ENCODE measurements at regions not wholly inside any gene's neighbourhood (a gene's known extent, or its start where the extent isn't known, plus 50 kb on each side); places are given as distances from the start of the nearest gene placed in this dataset.

- no peak overlapping the region for H3K4me2 ChIP-seq (ENCODE audit: low read length)
- H2BK12ac ChIP-seq (ENCODE audit: low read length) = no peak overlapping the region
- no peak overlapping the region for H4K91ac ChIP-seq (ENCODE audit: low read depth, low read length)
- H3K27me3 ChIP-seq (ENCODE audit: insufficient read depth, low read length) = no peaks in the 10 kb centered on the region
- H3K79me1 ChIP-seq (ENCODE audit: low read length) = no peaks in the 10 kb centered on the region
- H3K14ac ChIP-seq (ENCODE audit: low read length) = no peak overlapping the region
- no CpG with 5 or more reads among the region's 1 CpG for WGBS (ENCODE audit: extremely low coverage, insufficient coverage, insufficient read length)
- no peak overlapping the region for H3K23ac ChIP-seq (ENCODE audit: low read length)
- no peaks in the 10 kb centered on the region for H3K36me3 ChIP-seq (ENCODE audit: control insufficient read depth in 1 of 2, insufficient read depth in 2 of 2, low read length in 2 of 2)
- no peak overlapping the region for H2AK5ac ChIP-seq (ENCODE audit: low read length)
- no peak overlapping the region for H2BK5ac ChIP-seq (ENCODE audit: low read depth, low read length, poor library complexity)
- H3K4me3 ChIP-seq (ENCODE audit: low read depth, low read length) = no peak overlapping the region
- no peak overlapping the region for H3K4ac ChIP-seq (ENCODE audit: low read depth, low read length)
- no peak overlapping the region for H3K27ac ChIP-seq (ENCODE audit: low read depth, low read length)
- peaks cover 0 to 5% of the 10 kb centered on the region in 2 experiments for H3K4me1 ChIP-seq (ENCODE audit: control insufficient read depth in 1 of 2, insufficient read depth in 2 of 2, low read length in 2 of 2)
- H4K12ac ChIP-seq (ENCODE audit: low read depth, low read length) = no peak overlapping the region
- H3K18ac ChIP-seq (ENCODE audit: low read length) = no peak overlapping the region
- no peak overlapping the region for H2BK120ac ChIP-seq (ENCODE audit: insufficient read depth, low read length, poor library complexity)
- no peak overlapping the region for H3K9ac ChIP-seq (ENCODE audit: low read length)
- H4K8ac ChIP-seq (ENCODE audit: low read depth, low read length) = no peak overlapping the region
- H2AFZ ChIP-seq (ENCODE audit: insufficient read depth, low read length, poor library complexity) = no peak overlapping the region
- no peak for DNase-seq
- H3K9me3 ChIP-seq (ENCODE audit: insufficient read depth, low read depth, low read length) = peaks cover 3% of the 10 kb centered on the region
- no peaks in the 10 kb centered on the region for H3K79me2 ChIP-seq (ENCODE audit: control insufficient read depth, insufficient read depth, low read length, poor library complexity)
Measured at GRCh38 chr3:3392946-3393345, 213.5 kb upstream of the CRBN start.

GRCh38 chr3:3383461-3383860 is 204.0 kb upstream of the CRBN start:
- H3K4ac ChIP-seq (ENCODE audit: low read depth, low read length) = no peak overlapping the region
- no peak overlapping the region for H4K8ac ChIP-seq (ENCODE audit: low read depth, low read length)
- no peak overlapping the region for H3K4me3 ChIP-seq (ENCODE audit: low read depth, low read length)
- no peaks in the 10 kb centered on the region for H3K79me1 ChIP-seq (ENCODE audit: low read length)
- H3K27ac ChIP-seq (ENCODE audit: low read depth, low read length) = no peak overlapping the region
- no peak overlapping the region for H3K9ac ChIP-seq (ENCODE audit: low read length)
- H4K91ac ChIP-seq (ENCODE audit: low read depth, low read length) = no peak overlapping the region
- no peaks in the 10 kb centered on the region for H3K36me3 ChIP-seq (ENCODE audit: control insufficient read depth in 1 of 2, insufficient read depth in 2 of 2, low read length in 2 of 2)
- H3K27me3 ChIP-seq (ENCODE audit: insufficient read depth, low read length) = no peaks in the 10 kb centered on the region
- H2BK12ac ChIP-seq (ENCODE audit: low read length) = no peak overlapping the region
- no peak overlapping the region for H2BK120ac ChIP-seq (ENCODE audit: insufficient read depth, low read length, poor library complexity)
- no peak overlapping the region for H3K23ac ChIP-seq (ENCODE audit: low read length)
- H2BK5ac ChIP-seq (ENCODE audit: low read depth, low read length, poor library complexity) = no peak overlapping the region
- WGBS (ENCODE audit: extremely low coverage, insufficient coverage, insufficient read length) = no CpG with 5 or more reads among the region's 4 CpGs
- H3K18ac ChIP-seq (ENCODE audit: low read length) = no peak overlapping the region
- H3K4me1 ChIP-seq (ENCODE audit: control insufficient read depth in 1 of 2, insufficient read depth in 2 of 2, low read length in 2 of 2) = no peaks in the 10 kb centered on the region
- H2AFZ ChIP-seq (ENCODE audit: insufficient read depth, low read length, poor library complexity) = no peak overlapping the region
- no peak overlapping the region for H3K14ac ChIP-seq (ENCODE audit: low read length)
- no peak overlapping the region for H2AK5ac ChIP-seq (ENCODE audit: low read length)
- H3K9me3 ChIP-seq (ENCODE audit: insufficient read depth, low read depth, low read length) = no peaks in the 10 kb centered on the region
- H4K12ac ChIP-seq (ENCODE audit: low read depth, low read length) = no peak overlapping the region
- H3K4me2 ChIP-seq (ENCODE audit: low read length) = no peak overlapping the region
- H3K79me2 ChIP-seq (ENCODE audit: control insufficient read depth, insufficient read depth, low read length, poor library complexity) = no peaks in the 10 kb centered on the region
- DNase-seq = no peak

GRCh38 chr3:3372210-3372777 is 192.8 kb upstream of the CRBN start:
- WGBS (ENCODE audit: extremely low coverage, insufficient coverage, insufficient read length) = no CpG with 5 or more reads among the region's 5 CpGs
- Histone ChIP-seq H3K9me3 (ENCODE audit: insufficient read depth, low read depth, low read length) (no peaks in the 10 kb centered on the region), H4K91ac (ENCODE audit: low read depth, low read length) (no peak overlapping the region), H2BK120ac (ENCODE audit: insufficient read depth, low read length, poor library complexity) (no peak overlapping the region), H3K9ac (ENCODE audit: low read length) (no peak overlapping the region), H3K4me1 (ENCODE audit: control insufficient read depth in 1 of 2, insufficient read depth in 2 of 2, low read length in 2 of 2) (no peaks in the 10 kb centered on the region), H3K79me2 (ENCODE audit: control insufficient read depth, insufficient read depth, low read length, poor library complexity) (no peaks in the 10 kb centered on the region), H3K36me3 (ENCODE audit: control insufficient read depth in 1 of 2, insufficient read depth in 2 of 2, low read length in 2 of 2) (no peaks in the 10 kb centered on the region), H3K4ac (ENCODE audit: low read depth, low read length) (no peak overlapping the region), H3K4me3 (ENCODE audit: low read depth, low read length) (no peak overlapping the region), H3K23ac (ENCODE audit: low read length) (no peak overlapping the region), H2AK5ac (ENCODE audit: low read length) (no peak overlapping the region), H3K27ac (ENCODE audit: low read depth, low read length) (no peak overlapping the region), H3K79me1 (ENCODE audit: low read length) (no peaks in the 10 kb centered on the region), H4K8ac (ENCODE audit: low read depth, low read length) (no peak overlapping the region), H2AFZ (ENCODE audit: insufficient read depth, low read length, poor library complexity) (no peak overlapping the region), H3K18ac (ENCODE audit: low read length) (no peak overlapping the region), H3K14ac (ENCODE audit: low read length) (no peak overlapping the region), H3K4me2 (ENCODE audit: low read length) (no peak overlapping the region), H3K27me3 (ENCODE audit: insufficient read depth, low read length) (no peaks in the 10 kb centered on the region), H4K12ac (ENCODE audit: low read depth, low read length) (no peak overlapping the region), H2BK12ac (ENCODE audit: low read length) (no peak overlapping the region), H2BK5ac (ENCODE audit: low read depth, low read length, poor library complexity) (no peak overlapping the region)
- DNase-seq = no peak

- Histone ChIP-seq H3K18ac (ENCODE audit: low read length) (no peak overlapping the region), H4K91ac (ENCODE audit: low read depth, low read length) (no peak overlapping the region), H3K27ac (ENCODE audit: low read depth, low read length) (no peak overlapping the region), H3K79me2 (ENCODE audit: control insufficient read depth, insufficient read depth, low read length, poor library complexity) (no peaks in the 10 kb centered on the region), H3K27me3 (ENCODE audit: insufficient read depth, low read length) (no peaks in the 10 kb centered on the region), H3K23ac (ENCODE audit: low read length) (no peak overlapping the region), H3K4ac (ENCODE audit: low read depth, low read length) (no peak overlapping the region), H2AK5ac (ENCODE audit: low read length) (no peak overlapping the region), H3K9me3 (ENCODE audit: insufficient read depth, low read depth, low read length) (no peaks in the 10 kb centered on the region), H3K9ac (ENCODE audit: low read length) (no peak overlapping the region), H2BK120ac (ENCODE audit: insufficient read depth, low read length, poor library complexity) (no peak overlapping the region), H2BK5ac (ENCODE audit: low read depth, low read length, poor library complexity) (no peak overlapping the region), H3K79me1 (ENCODE audit: low read length) (no peaks in the 10 kb centered on the region), H3K4me2 (ENCODE audit: low read length) (no peak overlapping the region), H2BK12ac (ENCODE audit: low read length) (no peak overlapping the region), H4K8ac (ENCODE audit: low read depth, low read length) (no peak overlapping the region), H3K4me1 (ENCODE audit: control insufficient read depth in 1 of 2, insufficient read depth in 2 of 2, low read length in 2 of 2) (no peaks in the 10 kb centered on the region), H3K4me3 (ENCODE audit: low read depth, low read length) (no peak overlapping the region), H2AFZ (ENCODE audit: insufficient read depth, low read length, poor library complexity) (no peak overlapping the region), H3K14ac (ENCODE audit: low read length) (no peak overlapping the region), H4K12ac (ENCODE audit: low read depth, low read length) (no peak overlapping the region), H3K36me3 (ENCODE audit: control insufficient read depth in 1 of 2, insufficient read depth in 2 of 2, low read length in 2 of 2) (no peaks in the 10 kb centered on the region)
- no CpG with 5 or more reads among the region's 4 CpGs for WGBS (ENCODE audit: extremely low coverage, insufficient coverage, insufficient read length)
- no peak for DNase-seq
Measured at GRCh38 chr3:3368306-3368705, 188.8 kb upstream of the CRBN start.

All from trophoblast cell (in vitro differentiated cells and primary cell).